Nephron (organoid): ENCODE measurements at regions not wholly inside any gene's neighbourhood (a gene's known extent, or its start where the extent isn't known, plus 50 kb on each side); places are given as distances from the start of the nearest gene placed in this dataset.
"Not testable (repeated sequence)": the region's sequence is repeated elsewhere in the genome, so short reads cannot be mapped to it uniquely, and the experiment has no call there.

Experiments
- H3K27ac Mint-ChIP-seq, 3 experiments: 2 replicates each; pipeline ENCODE4 v1.8.0; 2020; ENCODE audit warnings: mixed read lengths in 3 of 3, mild to moderate bottlenecking in 2 of 3, moderate library complexity in 1 of 3
- H3K27me3 Mint-ChIP-seq: 2 replicates; pipeline ENCODE4 v1.8.0; 2021; ENCODE audit warnings: low read depth, mild to moderate bottlenecking, moderate library complexity, mixed read lengths
- H3K36me3 Mint-ChIP-seq: 2 replicates; pipeline ENCODE4 v1.8.0; 2020; ENCODE audit warnings: low read depth, mixed read lengths
- H3K4me1 Mint-ChIP-seq: 2 replicates; pipeline ENCODE4 v1.8.0; 2020; ENCODE audit warnings: mixed read lengths
- H3K4me3 Mint-ChIP-seq, 3 experiments: 2 replicates each; pipeline ENCODE4 v1.8.0; 2020; ENCODE audit warnings: mild to moderate bottlenecking in 3 of 3, mixed read lengths in 3 of 3, moderate library complexity in 2 of 3
- H3K9me3 Mint-ChIP-seq: 2 replicates; pipeline ENCODE4 v1.8.0; 2020; ENCODE audit warnings: mixed read lengths
- TF ChIP-seq, protein P1 (sequence below), 3 experiments: fragments of 200-600 bp; sonication (generic); IDR thresholded peaks; one replicate each; pipeline ENCODE4 v1.5.0; 2021; ENCODE audit warnings: antibody characterized with exemption in 3 of 3; ENCODE audit not compliant: unreplicated experiment in 3 of 3

DNA sequence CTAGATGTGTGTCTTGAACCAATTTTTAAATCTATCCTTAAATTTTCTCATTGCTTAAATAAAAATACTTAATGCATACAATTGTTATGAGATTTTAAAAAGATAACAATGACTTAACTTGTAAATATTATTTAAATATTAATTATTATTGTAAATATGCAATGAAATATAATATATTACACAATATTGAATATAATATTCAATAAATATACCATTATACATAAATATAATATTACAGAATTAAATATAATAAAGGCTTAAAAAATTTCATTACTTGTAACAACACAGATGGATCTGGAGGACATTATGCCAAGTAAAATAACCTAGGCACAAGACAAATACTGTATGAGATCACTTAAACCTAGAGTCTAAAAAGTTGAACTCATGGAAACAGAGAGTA lies 1532.3 kb downstream of the PCDH9 start:
- no peak overlapping the region for H3K4me3 Mint-ChIP-seq
- no peaks in the 10 kb centered on the region for H3K27me3 Mint-ChIP-seq
- no peaks in the 10 kb centered on the region for H3K9me3 Mint-ChIP-seq
- no peaks in the 10 kb centered on the region for H3K4me1 Mint-ChIP-seq
- H3K36me3 Mint-ChIP-seq, result no peaks in the 10 kb centered on the region
- H3K27ac Mint-ChIP-seq, result no peak overlapping the region
- TF ChIP-seq, protein P1, sequence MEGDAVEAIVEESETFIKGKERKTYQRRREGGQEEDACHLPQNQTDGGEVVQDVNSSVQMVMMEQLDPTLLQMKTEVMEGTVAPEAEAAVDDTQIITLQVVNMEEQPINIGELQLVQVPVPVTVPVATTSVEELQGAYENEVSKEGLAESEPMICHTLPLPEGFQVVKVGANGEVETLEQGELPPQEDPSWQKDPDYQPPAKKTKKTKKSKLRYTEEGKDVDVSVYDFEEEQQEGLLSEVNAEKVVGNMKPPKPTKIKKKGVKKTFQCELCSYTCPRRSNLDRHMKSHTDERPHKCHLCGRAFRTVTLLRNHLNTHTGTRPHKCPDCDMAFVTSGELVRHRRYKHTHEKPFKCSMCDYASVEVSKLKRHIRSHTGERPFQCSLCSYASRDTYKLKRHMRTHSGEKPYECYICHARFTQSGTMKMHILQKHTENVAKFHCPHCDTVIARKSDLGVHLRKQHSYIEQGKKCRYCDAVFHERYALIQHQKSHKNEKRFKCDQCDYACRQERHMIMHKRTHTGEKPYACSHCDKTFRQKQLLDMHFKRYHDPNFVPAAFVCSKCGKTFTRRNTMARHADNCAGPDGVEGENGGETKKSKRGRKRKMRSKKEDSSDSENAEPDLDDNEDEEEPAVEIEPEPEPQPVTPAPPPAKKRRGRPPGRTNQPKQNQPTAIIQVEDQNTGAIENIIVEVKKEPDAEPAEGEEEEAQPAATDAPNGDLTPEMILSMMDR (IDR thresholded peaks at IDR 0.05; ENCODE audit: unreplicated experiment in 3 of 3), result no peak

DNA sequence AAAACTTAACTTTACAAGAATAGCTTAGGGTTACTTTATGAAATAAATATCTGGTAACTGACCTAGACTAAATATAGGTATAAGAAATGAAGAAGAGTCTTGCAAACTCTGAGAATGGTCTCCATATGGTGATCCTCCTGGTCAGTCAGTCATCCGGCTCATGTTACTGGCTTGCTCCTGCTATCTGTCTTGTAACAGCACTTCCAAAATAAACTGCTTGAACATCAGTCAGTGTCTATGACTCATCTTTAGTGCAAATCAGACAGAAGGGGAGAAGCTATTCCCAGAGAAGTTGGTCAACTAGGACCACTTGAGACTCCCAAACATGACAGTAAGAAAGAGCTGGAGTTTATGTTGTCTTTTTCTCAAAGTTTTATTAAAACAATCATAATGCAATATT lies 1550.9 kb downstream of the PCDH9 start:
- H3K4me3 Mint-ChIP-seq, result no peak overlapping the region
- H3K27me3 Mint-ChIP-seq, result no peaks in the 10 kb centered on the region
- TF ChIP-seq, protein P1 (IDR thresholded peaks at IDR 0.05; ENCODE audit: unreplicated experiment in 3 of 3), result no peak
- H3K27ac Mint-ChIP-seq, result no peak overlapping the region
- H3K9me3 Mint-ChIP-seq, result peaks cover 6% of the 10 kb centered on the region
- H3K36me3 Mint-ChIP-seq, result no peaks in the 10 kb centered on the region
- H3K4me1 Mint-ChIP-seq, result peaks cover 3% of the 10 kb centered on the region

DNA sequence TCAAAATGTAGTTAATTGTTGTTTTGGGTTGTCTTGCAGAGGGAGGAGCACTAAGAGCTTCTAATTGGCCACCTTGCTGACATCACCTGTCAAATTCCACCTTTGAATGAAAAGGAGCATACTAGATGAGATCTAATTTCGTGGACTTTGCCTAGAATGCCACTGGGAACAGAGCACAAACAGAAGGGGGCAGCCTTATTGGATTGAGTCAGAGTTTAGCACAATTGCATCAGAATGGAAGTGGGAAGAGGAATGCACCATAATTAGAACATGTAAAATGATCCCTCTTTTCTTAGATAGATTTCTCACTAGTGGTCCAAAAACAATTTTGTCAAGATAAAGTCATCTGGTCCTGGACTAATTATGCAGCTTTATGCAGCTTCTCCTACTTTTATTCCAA lies 1552.2 kb downstream of the PCDH9 start:
- H3K36me3 Mint-ChIP-seq, result no peaks in the 10 kb centered on the region
- no peaks in the 10 kb centered on the region for H3K27me3 Mint-ChIP-seq
- H3K9me3 Mint-ChIP-seq, result peaks cover 18% of the 10 kb centered on the region
- TF ChIP-seq, protein P1 (IDR thresholded peaks at IDR 0.05; ENCODE audit: unreplicated experiment in 3 of 3), result no peak
- no peak overlapping the region for H3K27ac Mint-ChIP-seq
- peaks cover 3% of the 10 kb centered on the region for H3K4me1 Mint-ChIP-seq
- H3K4me3 Mint-ChIP-seq, result no peak overlapping the region

DNA sequence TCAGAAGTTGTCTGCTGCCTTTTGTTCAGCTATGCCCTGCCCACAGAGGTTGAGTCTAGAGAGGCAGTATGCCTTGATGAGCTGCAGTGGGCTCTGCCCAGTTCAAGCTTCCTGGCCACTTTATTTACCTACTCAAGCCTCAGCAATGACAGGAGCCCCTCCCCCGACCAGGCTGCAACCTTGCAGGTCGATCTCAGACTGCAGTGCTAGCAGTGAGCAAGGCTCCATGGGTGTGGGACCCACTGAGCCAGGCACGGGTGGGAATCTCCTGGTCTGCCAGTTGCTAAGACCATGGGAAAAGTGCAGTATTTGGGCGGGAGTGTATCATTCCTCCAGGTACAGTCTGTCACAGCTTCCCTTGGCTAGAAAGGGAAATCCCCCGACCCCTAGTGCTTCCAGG lies 1554.8 kb downstream of the PCDH9 start:
- H3K27ac Mint-ChIP-seq, H3K4me3 Mint-ChIP-seq, H3K27me3 Mint-ChIP-seq, H3K36me3 Mint-ChIP-seq, H3K4me1 Mint-ChIP-seq: not testable (repeated sequence)
- H3K9me3 Mint-ChIP-seq, result peaks cover 39% of the 10 kb centered on the region

DNA sequence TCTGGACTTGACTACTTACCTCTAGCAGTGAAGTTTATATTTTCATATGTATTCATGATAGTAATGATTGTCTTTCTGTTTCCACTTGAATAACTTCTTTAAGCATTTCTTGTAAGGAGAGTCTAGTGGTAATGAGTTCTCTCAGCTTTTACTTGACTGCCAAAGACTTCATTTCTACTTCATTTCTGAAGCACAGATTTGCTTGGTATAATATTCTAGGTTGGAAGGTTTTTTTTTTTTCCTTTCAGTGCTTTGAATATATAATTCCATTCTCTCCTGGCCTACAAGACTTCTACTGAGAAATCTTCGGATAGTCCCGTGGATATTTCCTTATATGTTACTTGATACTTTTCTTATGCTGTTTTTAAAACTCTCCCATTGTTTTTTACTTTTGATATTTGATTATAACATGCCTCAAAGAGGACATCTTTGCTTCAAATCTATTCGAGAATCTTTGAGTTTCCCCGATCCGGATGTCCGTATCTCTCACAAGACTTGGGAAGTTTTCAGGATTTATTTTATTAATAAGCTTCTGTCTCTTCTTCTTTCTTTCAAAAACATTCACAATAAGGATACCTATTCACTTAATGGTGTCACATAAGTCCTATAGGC lies 1560.0 kb downstream of the PCDH9 start:
- no peak overlapping the region for H3K27ac Mint-ChIP-seq
- peaks cover 8% of the 10 kb centered on the region for H3K36me3 Mint-ChIP-seq
- H3K9me3 Mint-ChIP-seq, result peaks cover 46% of the 10 kb centered on the region
- TF ChIP-seq, protein P1 (IDR thresholded peaks at IDR 0.05; ENCODE audit: unreplicated experiment in 3 of 3), result no peak
- H3K4me3 Mint-ChIP-seq, result no peak overlapping the region
- H3K27me3 Mint-ChIP-seq, result no peaks in the 10 kb centered on the region
- H3K4me1 Mint-ChIP-seq, result no peaks in the 10 kb centered on the region

DNA sequence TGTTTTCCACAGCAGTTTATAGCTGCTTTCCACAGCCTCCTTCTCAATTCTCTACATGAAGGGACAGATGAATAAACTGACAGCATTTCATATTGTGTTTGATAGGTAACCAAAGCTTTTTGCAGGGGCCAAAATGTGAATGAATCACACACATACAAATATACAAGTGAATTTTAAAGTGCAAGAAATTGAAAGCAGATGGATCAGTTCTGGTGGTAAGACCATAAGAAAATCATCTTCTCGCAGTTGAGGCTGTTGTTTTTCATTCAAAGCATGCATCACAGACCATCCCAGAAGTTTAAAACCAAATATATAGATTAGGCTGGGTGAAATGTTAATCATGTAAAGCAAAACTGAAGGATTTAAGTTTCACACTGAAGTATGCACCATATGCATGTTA lies 1569.4 kb downstream of the PCDH9 start:
- H3K27me3 Mint-ChIP-seq, result no peaks in the 10 kb centered on the region
- peaks cover 19% of the 10 kb centered on the region for H3K9me3 Mint-ChIP-seq
- H3K4me1 Mint-ChIP-seq, result no peaks in the 10 kb centered on the region
- H3K27ac Mint-ChIP-seq, result no peak overlapping the region
- TF ChIP-seq, protein P1 (IDR thresholded peaks at IDR 0.05; ENCODE audit: unreplicated experiment in 3 of 3), result no peak
- no peaks in the 10 kb centered on the region for H3K36me3 Mint-ChIP-seq
- H3K4me3 Mint-ChIP-seq, result no peak overlapping the region
